ENCODE measurements at regions not wholly inside any gene's neighbourhood (a gene's known extent, or its start where the extent isn't known, plus 50 kb on each side); places are given as distances from the start of the nearest gene placed in this dataset.

- H3K9me3 Mint-ChIP-seq, result no peaks in the 10 kb centered on the region
- DNase-seq (ENCODE audit: low spot score in 2 of 2), result no peak
- no peak for ATAC-seq (ENCODE audit: low read depth)
- H3K4me3 Mint-ChIP-seq, result no peak overlapping the region
- no peaks in the 10 kb centered on the region for H3K36me3 Mint-ChIP-seq
- no peak overlapping the region for H3K27ac Mint-ChIP-seq
- H3K4me1 Mint-ChIP-seq, result peaks cover 8% of the 10 kb centered on the region
- H3K27me3 Mint-ChIP-seq, result no peaks in the 10 kb centered on the region
Measured at GRCh38 chr18:8962192-8962779, 140.2 kb upstream of the NDUFV2 start.

GRCh38 chr18:8962855-8963635 lies 139.5 kb upstream of the NDUFV2 start:
- Mint-ChIP-seq H3K27ac (no peak overlapping the region), H3K9me3 (no peaks in the 10 kb centered on the region), H3K4me1 (peaks cover 13% of the 10 kb centered on the region), H3K4me3 (no peak overlapping the region), H3K36me3 (no peaks in the 10 kb centered on the region), H3K27me3 (no peaks in the 10 kb centered on the region)
- DNase-seq (ENCODE audit: low spot score in 2 of 2) (no peak), ATAC-seq (ENCODE audit: low read depth) (no peak)

GRCh38 chr18:8963876-8964275 lies 138.6 kb upstream of the NDUFV2 start:
- ATAC-seq (ENCODE audit: low read depth), result no peak
- Mint-ChIP-seq H3K27ac (no peak overlapping the region), H3K27me3 (no peaks in the 10 kb centered on the region), H3K4me1 (peaks cover 13% of the 10 kb centered on the region), H3K36me3 (no peaks in the 10 kb centered on the region), H3K4me3 (no peak overlapping the region), H3K9me3 (no peaks in the 10 kb centered on the region)
- DNase-seq (ENCODE audit: low spot score in 2 of 2), result no peak

GRCh38 chr18:8965398-8965797 lies 137.1 kb upstream of the NDUFV2 start:
- Mint-ChIP-seq H3K4me3 (no peak overlapping the region), H3K27me3 (peaks cover 1% of the 10 kb centered on the region), H3K4me1 (peaks cover 13% of the 10 kb centered on the region), H3K27ac (no peak overlapping the region), H3K36me3 (no peaks in the 10 kb centered on the region), H3K9me3 (peaks cover 1% of the 10 kb centered on the region)
- no peak for ATAC-seq (ENCODE audit: low read depth)
- DNase-seq (ENCODE audit: low spot score in 2 of 2), result no peak

GRCh38 chr18:8966821-8967220 lies 135.7 kb upstream of the NDUFV2 start:
- H3K4me3 Mint-ChIP-seq, result no peak overlapping the region
- H3K27ac Mint-ChIP-seq, result peak overlapping the region; percentile 2
- H3K27me3 Mint-ChIP-seq, result peaks cover 1% of the 10 kb centered on the region
- ATAC-seq (ENCODE audit: low read depth) (peak; percentile 68), DNase-seq (ENCODE audit: low spot score in 2 of 2) (no peak)
- peaks cover 13% of the 10 kb centered on the region for H3K4me1 Mint-ChIP-seq
- peaks cover 1% of the 10 kb centered on the region for H3K9me3 Mint-ChIP-seq
- no peaks in the 10 kb centered on the region for H3K36me3 Mint-ChIP-seq

GRCh38 chr18:8967573-8967972 lies 134.9 kb upstream of the NDUFV2 start:
- Mint-ChIP-seq H3K4me3 (no peak overlapping the region), H3K36me3 (no peaks in the 10 kb centered on the region), H3K4me1 (peaks cover 13% of the 10 kb centered on the region), H3K9me3 (peaks cover 1% of the 10 kb centered on the region), H3K27ac (no peak overlapping the region), H3K27me3 (peaks cover 1% of the 10 kb centered on the region)
- DNase-seq (ENCODE audit: low spot score in 2 of 2) (no peak), ATAC-seq (ENCODE audit: low read depth) (no peak)

GRCh38 chr18:8969639-8970390 lies 132.7 kb upstream of the NDUFV2 start:
- Mint-ChIP-seq H3K36me3 (peaks cover 4% of the 10 kb centered on the region), H3K4me3 (no peak overlapping the region), H3K27ac (no peak overlapping the region), H3K27me3 (peaks cover 4% of the 10 kb centered on the region), H3K4me1 (peaks cover 13% of the 10 kb centered on the region), H3K9me3 (peaks cover 5% of the 10 kb centered on the region)
- ATAC-seq (ENCODE audit: low read depth) (no peak), DNase-seq (ENCODE audit: low spot score in 2 of 2) (no peak)

GRCh38 chr18:8970843-8971242 lies 131.7 kb upstream of the NDUFV2 start:
- no peak for DNase-seq (ENCODE audit: low spot score in 2 of 2)
- peaks cover 4% of the 10 kb centered on the region for H3K27me3 Mint-ChIP-seq
- H3K4me3 Mint-ChIP-seq, result no peak overlapping the region
- peaks cover 13% of the 10 kb centered on the region for H3K4me1 Mint-ChIP-seq
- H3K9me3 Mint-ChIP-seq, result peaks cover 7% of the 10 kb centered on the region
- H3K36me3 Mint-ChIP-seq, result peaks cover 4% of the 10 kb centered on the region
- H3K27ac Mint-ChIP-seq, result no peak overlapping the region
- no peak for ATAC-seq (ENCODE audit: low read depth)

- Mint-ChIP-seq H3K36me3 (peaks cover 4% of the 10 kb centered on the region), H3K27me3 (peaks cover 4% of the 10 kb centered on the region), H3K4me3 (no peak overlapping the region), H3K27ac (no peak overlapping the region), H3K4me1 (peaks cover 6% of the 10 kb centered on the region), H3K9me3 (peaks cover 7% of the 10 kb centered on the region)
- ATAC-seq (ENCODE audit: low read depth) (no peak), DNase-seq (ENCODE audit: low spot score in 2 of 2) (no peak)
Measured at GRCh38 chr18:8972116-8972515, 130.4 kb upstream of the NDUFV2 start.

GRCh38 chr18:8974279-8974678 lies 128.2 kb upstream of the NDUFV2 start:
- Mint-ChIP-seq H3K9me3 (peaks cover 7% of the 10 kb centered on the region), H3K27ac (no peak overlapping the region), H3K36me3 (peaks cover 4% of the 10 kb centered on the region), H3K4me3 (no peak overlapping the region), H3K27me3 (peaks cover 4% of the 10 kb centered on the region), H3K4me1 (peaks cover 6% of the 10 kb centered on the region)
- DNase-seq (ENCODE audit: low spot score in 2 of 2), result no peak
- ATAC-seq (ENCODE audit: low read depth), result no peak

GRCh38 chr18:8974696-8975095 lies 127.8 kb upstream of the NDUFV2 start:
- ATAC-seq (ENCODE audit: low read depth) (no peak), DNase-seq (ENCODE audit: low spot score in 2 of 2) (no peak)
- H3K36me3 Mint-ChIP-seq, result peaks cover 4% of the 10 kb centered on the region
- peaks cover 4% of the 10 kb centered on the region for H3K27me3 Mint-ChIP-seq
- no peak overlapping the region for H3K27ac Mint-ChIP-seq
- H3K9me3 Mint-ChIP-seq, result peaks cover 7% of the 10 kb centered on the region
- no peak overlapping the region for H3K4me3 Mint-ChIP-seq
- H3K4me1 Mint-ChIP-seq, result peaks cover 6% of the 10 kb centered on the region

GRCh38 chr18:8975624-8976023 lies 126.9 kb upstream of the NDUFV2 start:
- no peak for ATAC-seq (ENCODE audit: low read depth)
- Mint-ChIP-seq H3K27me3 (peaks cover 3% of the 10 kb centered on the region), H3K4me1 (peaks cover 6% of the 10 kb centered on the region), H3K27ac (no peak overlapping the region), H3K9me3 (peaks cover 6% of the 10 kb centered on the region), H3K36me3 (peaks cover 4% of the 10 kb centered on the region), H3K4me3 (no peak overlapping the region)
- no peak for DNase-seq (ENCODE audit: low spot score in 2 of 2)

GRCh38 chr18:8976606-8977005 lies 125.9 kb upstream of the NDUFV2 start:
- Mint-ChIP-seq H3K9me3 (peaks cover 6% of the 10 kb centered on the region), H3K36me3 (peaks cover 4% of the 10 kb centered on the region), H3K27ac (no peak overlapping the region), H3K27me3 (peaks cover 3% of the 10 kb centered on the region), H3K4me1 (peaks cover 6% of the 10 kb centered on the region), H3K4me3 (no peak overlapping the region)
- DNase-seq (ENCODE audit: low spot score in 2 of 2) (no peak), ATAC-seq (ENCODE audit: low read depth) (no peak)

GRCh38 chr18:8977166-8977565 lies 125.3 kb upstream of the NDUFV2 start:
- H3K4me3 Mint-ChIP-seq, result no peak overlapping the region
- peaks cover 6% of the 10 kb centered on the region for H3K4me1 Mint-ChIP-seq

More at GRCh38 chr18:8977166-8977565, 125.3 kb upstream of the NDUFV2 start:
- Mint-ChIP-seq H3K9me3 (peaks cover 6% of the 10 kb centered on the region), H3K36me3 (peaks cover 4% of the 10 kb centered on the region), H3K27ac (no peak overlapping the region), H3K27me3 (peaks cover 3% of the 10 kb centered on the region)
- DNase-seq (ENCODE audit: low spot score in 2 of 2) (no peak), ATAC-seq (ENCODE audit: low read depth) (no peak)
